HG03575 (cell line): ENCODE measurements at regions not wholly inside any gene's neighbourhood (a gene's known extent, or its start where the extent isn't known, plus 50 kb on each side); places are given as distances from the start of the nearest gene placed in this dataset.

Experiments used
- ATAC-seq: cut with Tn5 transposase; IDR thresholded peaks from one replicate; pipeline ENCODE4 v1.9.1; 2021; ENCODE audit not compliant: unreplicated experiment, insufficient number of reproducible peaks, low FRiP score; ENCODE audit errors: extremely low read depth

DNA sequence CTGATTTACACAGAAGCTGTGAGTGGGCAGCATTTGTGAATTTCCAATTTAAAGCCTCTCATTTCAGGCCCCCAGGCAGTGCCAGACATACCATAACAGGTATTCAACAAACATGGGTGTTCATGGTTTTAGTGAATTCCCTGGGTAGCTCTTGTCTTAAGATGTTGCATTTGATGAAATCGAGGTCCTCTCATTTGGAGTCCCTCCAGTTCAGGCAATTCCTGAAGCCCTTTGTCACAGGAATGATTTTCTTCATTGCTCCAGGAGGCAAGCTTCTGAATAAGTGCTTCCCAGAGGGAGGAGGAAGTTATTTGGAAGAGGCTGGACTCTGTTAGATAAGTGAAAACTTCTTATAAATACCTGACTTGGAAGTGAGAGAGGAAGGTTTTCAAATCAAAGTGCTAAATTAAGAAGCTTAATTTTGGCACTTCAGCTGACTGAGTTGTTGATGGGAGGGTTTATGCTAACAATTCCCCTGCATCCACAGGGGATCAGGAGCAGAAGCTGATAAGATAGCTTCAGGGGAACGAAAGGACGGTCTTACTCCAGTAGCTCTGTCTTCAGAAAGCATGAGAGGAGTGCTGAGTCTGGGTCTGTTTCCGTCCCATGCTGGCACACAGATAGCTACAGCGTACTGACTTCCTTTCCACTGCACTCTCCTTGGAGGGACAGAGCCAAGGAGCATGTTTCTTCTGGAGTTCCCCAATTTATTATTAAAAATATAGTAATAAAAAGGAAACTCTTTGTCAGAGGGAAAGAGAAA is 543.1 kb downstream of the GBA3 start:
- no peak for ATAC-seq

DNA sequence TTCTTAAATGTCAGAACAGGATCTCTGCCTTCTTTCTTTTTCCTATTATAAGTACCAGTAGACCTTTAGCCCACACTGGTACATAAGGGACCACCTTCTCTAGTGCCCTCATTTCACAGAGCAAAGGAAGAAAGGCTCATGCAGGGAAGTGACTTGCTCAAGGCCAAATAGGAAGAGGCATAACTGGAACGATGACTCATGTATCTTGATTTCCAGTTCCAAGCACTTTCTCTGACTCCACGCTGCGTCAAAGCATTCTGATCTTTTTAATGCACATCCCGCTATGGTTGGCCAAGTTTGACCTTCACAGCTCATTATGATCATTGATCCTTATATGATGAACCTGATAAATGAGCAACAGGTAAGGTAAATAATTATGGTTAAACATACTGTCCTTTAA is 542.0 kb downstream of the GBA3 start:
- no peak for ATAC-seq

DNA sequence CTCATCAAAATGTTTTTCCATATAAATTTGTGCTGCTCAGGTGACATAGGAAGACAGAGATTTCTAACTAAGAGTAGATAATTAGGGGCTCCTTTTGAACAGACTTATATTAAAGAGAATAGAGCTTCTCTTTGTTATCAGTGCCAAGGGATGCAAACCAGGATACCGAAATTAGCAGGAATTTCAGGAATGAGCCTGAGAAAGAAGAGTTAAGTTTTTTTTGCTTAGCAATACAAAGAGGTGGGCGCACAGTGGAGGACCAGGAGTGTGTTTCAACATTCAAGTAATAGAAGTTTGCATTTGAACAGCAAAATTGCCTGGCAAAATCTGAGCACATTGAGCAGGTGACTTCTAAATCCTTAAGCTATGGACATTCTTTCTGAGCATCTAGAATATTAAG is 541.3 kb downstream of the GBA3 start:
- ATAC-seq: no peak

DNA sequence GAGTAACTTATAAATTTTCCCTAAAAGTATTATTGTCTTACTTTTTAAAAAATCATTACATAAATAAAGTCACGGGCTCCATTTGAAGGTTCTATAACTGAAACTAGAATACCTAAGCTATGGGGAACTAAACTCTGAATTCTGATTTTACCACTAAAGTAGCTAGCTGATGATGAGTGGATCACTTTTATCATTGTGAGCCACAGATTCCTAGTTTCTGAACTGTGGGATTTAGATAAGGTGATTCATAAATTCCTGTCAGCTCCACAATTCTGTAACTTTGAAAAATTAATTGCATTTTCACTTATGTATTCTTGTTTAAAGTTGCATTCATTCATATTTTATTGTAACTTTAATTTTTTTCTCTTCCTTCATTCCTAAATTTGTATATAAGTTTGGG is 540.9 kb downstream of the GBA3 start:
- ATAC-seq: no peak

DNA sequence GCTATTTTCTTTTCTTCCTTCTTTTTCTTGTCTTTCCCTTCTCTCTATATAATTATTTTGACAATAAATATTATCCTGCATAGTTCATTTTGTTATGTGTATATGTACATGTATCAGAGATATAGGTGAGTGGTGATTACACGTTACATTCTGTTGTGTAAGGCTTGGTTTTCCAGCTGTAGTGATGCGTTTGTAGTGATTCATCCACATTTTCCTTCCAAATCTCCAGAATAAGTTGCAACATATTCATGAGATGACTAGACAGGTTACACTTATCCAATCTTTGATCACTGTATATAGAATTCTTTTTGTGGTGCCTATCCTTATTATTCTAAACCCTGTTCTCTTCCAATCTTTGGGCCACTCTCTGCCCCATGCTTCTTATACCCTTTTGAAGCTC is 540.2 kb downstream of the GBA3 start:
- ATAC-seq: no peak

DNA sequence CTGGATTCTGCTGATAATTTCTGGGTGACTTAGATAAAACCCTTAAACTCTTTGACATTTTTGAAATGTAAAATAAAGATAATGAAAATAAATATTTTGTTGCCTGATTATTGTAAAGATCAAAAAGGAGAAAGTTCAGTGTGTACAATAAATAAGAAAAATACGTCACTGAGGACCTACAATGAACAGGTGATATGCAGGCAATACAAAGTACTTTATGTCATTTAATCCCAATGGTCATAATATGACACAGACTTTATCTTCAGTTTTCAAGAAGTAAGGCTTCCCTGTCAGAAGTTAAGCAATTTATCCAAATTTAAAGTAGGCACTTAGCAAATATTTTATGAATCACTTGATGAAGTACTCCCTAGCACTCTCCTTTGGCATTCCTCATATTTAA is 532.8 kb downstream of the GBA3 start:
- no peak for ATAC-seq

DNA sequence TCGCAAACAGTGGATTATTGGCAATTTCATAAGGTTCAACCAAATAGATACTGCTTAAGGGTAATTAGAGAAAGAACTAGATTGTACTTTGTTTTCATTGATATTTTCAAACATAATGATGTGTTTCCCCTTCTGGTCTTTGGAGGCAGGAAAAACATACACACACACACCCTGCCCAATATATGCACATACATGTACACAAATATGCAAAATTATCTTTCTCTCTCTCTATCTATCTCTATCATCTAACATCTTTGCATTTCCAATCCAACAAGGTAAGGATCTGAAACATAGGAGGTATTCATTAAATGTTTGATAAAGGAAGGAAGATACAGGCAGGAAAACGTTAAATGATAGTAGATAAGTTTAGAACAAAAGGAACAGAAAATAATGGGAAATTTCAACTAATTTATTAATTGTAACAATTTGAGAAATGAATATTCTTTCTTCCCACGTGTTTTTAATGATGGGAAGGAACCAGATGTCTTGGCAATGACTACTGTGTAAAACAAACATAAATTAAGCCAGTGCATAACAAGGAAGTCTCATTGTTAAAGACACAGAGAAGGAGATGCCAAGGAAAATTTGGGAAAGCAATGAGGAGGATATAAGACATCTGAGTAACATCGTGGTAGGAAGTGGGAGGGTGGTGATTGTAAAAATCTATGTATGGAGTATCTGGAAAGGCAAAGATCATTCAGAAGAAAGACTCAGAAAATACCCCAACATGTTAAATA is 532.1 kb downstream of the GBA3 start:
- ATAC-seq: no peak

DNA sequence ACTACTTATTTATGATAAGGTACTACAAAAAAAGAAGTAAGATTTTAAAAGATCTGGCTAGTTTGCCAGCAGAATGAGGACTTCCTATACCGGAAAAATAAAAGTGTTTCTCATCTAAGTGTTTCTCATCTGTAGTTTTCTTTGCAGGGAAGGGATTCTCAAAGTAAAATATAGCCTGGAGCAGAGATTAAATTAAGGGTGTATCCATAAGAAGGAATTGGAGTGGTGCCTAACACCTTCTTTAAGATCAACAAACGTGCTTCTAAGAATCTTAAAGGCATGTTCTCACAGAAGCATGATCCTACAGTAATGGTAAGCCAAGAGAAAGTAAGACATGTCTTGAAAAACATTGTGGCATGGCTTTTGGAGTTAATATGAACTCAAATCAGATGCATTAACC is 528.2 kb downstream of the GBA3 start:
- no peak for ATAC-seq

DNA sequence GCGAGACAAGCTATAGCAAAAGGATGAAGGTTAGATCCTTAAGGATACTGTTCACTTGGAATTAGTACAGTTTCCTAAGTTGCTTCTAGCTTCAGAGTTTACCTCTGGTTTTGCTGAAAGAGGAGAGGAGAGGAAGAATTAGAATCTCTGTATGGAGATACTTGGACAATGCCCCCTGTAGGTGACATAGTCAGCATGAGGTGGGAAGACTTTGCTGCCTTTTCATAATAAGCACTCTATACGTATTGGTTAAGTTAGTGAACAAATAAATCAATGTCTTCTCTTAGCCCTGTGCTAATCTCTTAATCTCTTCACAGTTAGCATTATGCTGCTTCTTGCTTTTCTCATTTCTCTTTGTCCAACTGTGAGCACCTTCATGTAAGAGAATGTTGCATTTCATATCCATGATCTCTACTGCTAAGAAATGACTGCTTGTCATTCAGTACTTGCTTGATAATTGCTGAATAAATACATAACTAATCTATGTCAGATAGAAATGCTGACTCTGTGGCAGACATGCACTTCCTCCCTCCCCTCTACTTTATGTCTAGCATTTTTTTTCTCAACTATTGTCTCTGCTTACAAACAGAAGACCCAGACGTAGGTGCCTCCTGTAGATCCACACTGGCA is 527.2 kb downstream of the GBA3 start:
- no peak for ATAC-seq

DNA sequence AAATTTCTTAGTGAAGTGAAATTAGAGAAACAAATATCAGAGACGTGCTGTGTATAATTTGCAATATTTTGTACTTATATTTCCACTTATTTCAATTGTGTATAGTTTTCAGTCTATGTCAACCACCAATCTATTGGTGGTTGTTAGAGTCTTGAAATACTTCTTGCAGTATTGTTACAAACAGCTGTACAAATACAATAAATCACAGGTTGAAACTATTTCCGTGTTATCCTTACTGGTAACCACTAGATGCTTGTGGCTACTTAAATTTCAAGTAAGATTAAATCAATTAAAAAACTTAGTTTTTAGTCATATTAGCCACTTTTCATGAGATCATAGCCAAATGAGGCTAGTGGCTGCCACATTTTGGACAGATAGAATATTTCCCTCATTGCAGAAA is 520.5 kb downstream of the GBA3 start:
- ATAC-seq: no peak

DNA sequence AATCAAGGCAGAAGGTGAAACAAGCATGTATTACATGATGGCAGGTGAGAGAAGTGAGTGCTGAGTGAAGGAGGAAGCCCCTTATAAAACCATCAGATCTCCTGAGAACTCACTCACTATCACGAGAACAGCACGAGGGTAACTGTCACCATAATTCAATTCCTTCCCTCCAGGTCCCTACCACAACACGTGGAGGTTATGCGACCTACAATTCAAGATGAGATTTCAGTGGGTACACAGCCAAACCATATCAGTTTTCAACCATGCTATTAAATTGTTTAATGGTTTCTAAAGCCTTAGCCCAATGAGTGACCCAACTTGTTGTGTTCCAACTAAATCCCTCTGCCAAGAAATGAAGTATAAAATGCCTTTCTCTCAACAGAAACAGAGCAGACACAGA is 519.8 kb downstream of the GBA3 start:
- no peak for ATAC-seq

DNA sequence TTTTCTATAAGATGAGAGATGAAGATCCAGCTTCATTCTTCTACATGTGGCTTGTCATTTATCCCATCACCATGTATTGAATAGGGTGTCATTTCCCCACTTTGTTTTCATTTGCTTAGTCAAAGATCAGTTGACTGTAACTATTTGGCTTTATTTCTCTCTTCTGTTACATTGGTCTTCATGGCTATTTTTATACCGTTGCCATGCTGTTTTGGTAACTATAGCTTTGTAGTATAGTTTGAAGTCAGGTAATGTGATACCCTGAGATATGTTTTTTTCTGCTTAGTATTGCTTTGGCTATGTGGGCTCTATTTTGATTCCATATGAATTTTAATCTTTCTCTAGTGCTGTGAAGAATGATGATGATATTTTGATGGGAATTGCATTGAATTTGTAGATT is 514.3 kb downstream of the GBA3 start:
- ATAC-seq: no peak

DNA sequence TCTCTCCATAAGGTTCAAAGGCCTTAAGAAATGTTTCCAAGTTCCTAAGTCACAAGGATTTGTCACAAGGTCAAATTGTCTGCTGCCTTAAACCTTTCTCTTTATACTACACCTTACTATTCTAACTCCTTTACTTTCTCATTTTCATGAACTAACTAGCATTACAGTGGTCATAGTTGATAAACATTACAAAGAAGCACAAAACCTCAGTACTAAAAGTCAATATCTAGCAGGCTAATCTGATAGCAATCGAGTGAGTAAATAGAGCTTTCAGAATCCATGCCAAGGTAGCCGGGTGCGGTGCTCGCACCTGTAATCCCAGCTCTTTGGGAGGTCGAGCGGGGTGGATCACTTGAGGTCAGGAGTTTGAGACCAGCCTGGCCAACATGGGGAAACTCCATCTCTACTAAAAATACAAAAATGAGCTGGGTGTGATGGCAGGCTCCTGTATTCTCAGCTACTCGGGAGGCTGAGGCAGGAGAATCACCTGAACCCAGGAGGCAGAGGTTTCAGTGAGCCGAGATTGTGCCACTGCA is 510.0 kb downstream of the GBA3 start:
- ATAC-seq: no peak

DNA sequence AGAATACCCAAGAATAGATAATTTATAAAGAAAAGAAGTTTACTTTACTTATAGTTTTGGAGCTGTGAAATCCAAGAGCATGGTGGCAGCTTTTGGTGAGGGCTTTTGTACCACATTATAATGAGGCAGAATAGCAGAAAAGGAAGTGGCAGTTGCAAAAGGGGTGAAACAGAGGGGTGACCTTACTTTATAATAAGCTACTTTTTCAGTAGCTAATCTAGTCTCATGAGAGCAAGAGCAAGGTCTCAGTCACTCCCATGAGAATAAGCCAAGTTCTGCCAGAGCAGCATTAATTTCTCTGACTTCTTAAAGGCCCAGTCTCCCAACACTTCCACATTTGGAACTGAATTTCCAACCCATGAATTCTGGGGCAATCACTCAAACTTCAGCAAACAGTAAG is 502.0 kb downstream of the GBA3 start:
- ATAC-seq: no peak

DNA sequence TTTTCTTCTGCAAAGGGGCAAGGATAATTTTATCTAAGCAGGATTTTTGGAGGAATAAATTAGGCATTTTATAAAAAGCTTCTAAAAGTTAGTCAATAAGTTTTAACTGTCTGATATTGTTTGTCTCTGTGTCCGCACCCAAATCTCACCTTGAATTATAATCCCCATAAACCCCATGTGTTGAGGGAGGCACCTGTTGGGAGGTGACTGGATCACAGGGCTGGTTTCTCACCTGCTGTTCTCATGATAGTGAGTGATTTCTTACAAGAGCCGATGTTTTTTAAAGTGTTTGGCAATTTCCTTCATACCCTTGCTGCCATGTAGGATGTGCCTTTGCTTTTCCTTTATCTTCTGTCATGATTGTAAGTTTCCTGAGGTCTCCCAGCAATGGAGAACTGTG is 481.4 kb downstream of the GBA3 start:
- no peak for ATAC-seq

DNA sequence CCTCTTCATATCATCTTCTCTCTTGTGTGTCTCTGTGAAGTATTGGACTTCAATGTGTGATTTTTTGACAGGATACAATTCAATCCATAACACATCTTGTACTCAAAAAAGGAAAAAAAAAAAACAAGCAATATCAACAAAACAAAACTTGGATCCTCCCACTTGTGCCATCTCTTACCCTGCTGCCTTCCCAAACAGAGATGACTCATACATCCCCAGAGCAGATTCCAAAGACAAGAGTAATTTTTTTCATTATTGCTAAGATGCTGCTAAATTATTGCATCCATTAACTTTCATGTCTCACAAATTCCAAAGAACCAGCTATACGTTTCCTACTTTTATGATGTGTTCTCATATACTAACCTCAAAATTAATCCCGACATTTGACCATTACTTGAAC is 479.2 kb downstream of the GBA3 start:
- no peak for ATAC-seq

DNA sequence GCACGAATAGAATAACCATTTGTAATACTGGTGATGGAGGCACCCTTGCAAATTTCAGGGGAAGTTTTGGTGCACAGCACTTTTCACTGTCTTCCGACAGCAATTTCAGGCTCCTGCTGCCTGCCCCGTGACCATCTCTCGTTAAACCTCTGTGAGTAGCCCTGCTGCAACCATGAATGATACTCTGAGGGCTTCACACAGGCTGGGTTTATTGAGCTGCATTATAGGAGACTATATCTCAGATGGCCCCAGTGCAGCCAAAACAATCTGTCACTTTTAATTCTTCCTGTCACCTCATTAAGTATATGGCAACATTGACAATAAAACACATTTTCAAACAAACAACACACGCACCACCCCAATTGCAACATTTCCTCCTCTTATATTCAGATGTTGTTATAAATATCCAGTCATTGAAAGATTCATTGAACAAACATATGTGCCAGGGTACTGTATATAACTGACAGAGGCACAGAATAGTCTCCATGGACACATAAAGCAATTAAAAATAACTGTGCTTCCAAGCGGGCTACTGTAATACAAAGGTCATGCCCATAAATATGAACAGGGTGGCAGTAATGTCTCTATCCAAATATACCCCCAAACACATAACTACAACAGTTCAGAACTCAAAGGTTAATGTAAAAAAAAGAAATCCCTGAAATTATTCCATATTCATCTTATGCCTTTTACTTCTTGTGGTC is 477.0 kb downstream of the GBA3 start:
- no peak for ATAC-seq

DNA sequence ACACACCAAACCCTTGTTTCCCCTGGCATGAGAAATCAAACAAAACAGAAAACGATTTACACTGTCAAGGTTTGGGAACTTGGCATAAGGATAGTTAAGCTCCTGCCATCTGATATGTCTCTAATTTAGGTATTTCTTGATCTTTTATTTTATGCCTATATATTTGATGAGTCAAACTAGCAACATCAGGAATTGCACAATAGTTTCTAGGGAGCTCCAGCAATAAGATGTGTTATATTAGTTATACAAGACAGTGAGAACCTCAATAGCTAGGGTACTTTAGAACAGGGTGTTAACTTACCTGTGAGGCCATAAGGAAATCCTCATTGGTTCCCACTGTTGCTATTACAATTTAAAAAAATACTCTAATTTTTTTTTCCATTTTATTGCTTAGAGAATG is 474.2 kb downstream of the GBA3 start:
- ATAC-seq: no peak

DNA sequence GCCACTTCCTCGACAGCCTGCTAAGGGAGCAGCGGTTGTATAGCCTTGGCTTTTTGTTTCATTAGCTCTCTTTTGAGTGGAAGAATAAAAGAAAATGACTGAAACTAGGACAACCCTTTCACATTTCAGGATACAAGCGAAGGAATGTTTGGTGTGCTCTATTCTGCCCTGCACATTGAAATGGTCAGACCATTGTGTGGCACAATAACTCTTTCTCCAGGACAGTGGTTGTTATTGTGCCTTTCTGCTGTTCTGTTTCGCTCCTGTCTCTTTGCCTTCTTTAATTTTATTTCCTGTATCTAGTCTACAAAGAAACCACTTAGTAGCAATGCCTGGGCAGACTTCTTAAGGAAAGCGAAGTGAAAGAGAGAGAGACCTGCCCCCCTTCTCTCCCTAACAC is 473.7 kb downstream of the GBA3 start:
- no peak for ATAC-seq

DNA sequence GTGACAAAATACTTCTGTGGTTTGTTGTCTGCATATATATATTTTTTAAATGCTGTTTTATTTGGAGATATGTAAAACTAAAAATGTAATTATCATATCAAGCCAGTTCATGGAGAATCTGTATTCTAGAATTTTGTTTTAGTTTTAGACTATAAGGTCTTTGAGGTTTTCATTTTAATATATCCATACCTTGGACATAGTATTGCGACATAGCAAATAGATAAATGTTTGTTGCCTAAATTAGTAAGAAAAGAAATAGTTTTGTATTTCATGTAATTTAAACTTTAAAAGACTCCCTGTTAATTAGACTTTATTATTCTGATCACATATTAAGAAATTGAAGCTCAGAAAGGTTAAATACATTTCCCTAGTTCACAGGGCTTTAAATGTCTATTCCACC is 472.9 kb downstream of the GBA3 start:
- no peak for ATAC-seq
